Liver (tissue), 8 donors: ENCODE measurements at regions not wholly inside any gene's neighbourhood (a gene's known extent, or its start where the extent isn't known, plus 50 kb on each side); places are given as distances from the start of the nearest gene placed in this dataset.

Source experiments
- DNase-seq: peaks from one replicate; pipeline ENCODE4 v3.0.0-alpha.2; 2017; ENCODE audit warnings: low spot score
- H3K27ac ChIP-seq, 2 donors: one replicate each; pipeline ENCODE4 v1.7.0; 2013; ENCODE audit warnings: inconsistent platforms in 2 of 2, low read length in 2 of 2, control low read depth in 1 of 2, low read depth in 1 of 2, mild to moderate bottlenecking in 1 of 2
- H3K27me3 ChIP-seq, 4 donors: one replicate each; pipeline versions ENCODE4 v1.6.1 to v1.7.0; 2013; ENCODE audit warnings: low read length in 3 of 4, inconsistent platforms in 1 of 4, mild to moderate bottlenecking in 1 of 4, moderate library complexity in 1 of 4; ENCODE audit not compliant: control insufficient read depth in 4 of 4, insufficient read depth in 4 of 4
- H3K36me3 ChIP-seq, 4 donors: one replicate each; pipeline versions ENCODE4 v1.6.1 to v1.7.0; 2013; ENCODE audit warnings: low read length in 3 of 4, mild to moderate bottlenecking in 3 of 4, low read depth in 1 of 4, moderate library complexity in 1 of 4; ENCODE audit not compliant: control insufficient read depth in 4 of 4, insufficient read depth in 3 of 4
- H3K4me1 ChIP-seq, 4 donors: one replicate each; pipeline versions ENCODE4 v1.6.1 to v1.7.0; 2013; ENCODE audit warnings: low read length in 3 of 4, mild to moderate bottlenecking in 3 of 4, moderate library complexity in 1 of 4; ENCODE audit not compliant: control insufficient read depth in 4 of 4, insufficient read depth in 4 of 4
- H3K4me3 ChIP-seq, 3 donors: one replicate each; pipeline versions ENCODE4 v1.6.1 to v1.7.0; 2013; ENCODE audit warnings: low read length in 3 of 3, control low read depth in 1 of 3, low read depth in 1 of 3, mild to moderate bottlenecking in 1 of 3
- H3K9ac ChIP-seq, 2 donors: one replicate each; pipeline ENCODE4 v1.7.0; 2013; ENCODE audit warnings: low read length in 2 of 2, mild to moderate bottlenecking in 2 of 2, moderate library complexity in 2 of 2, control low read depth in 1 of 2, low read depth in 1 of 2
- H3K9me3 ChIP-seq, 4 donors: one replicate each; pipeline versions ENCODE4 v1.6.1 to v1.7.0; 2013; ENCODE audit warnings: low read length in 3 of 4; ENCODE audit not compliant: control insufficient read depth in 4 of 4
- ATF3 ChIP-seq: IDR thresholded peaks from 2 replicates; pipeline ENCODE4 v1.6.1; 2016; ENCODE audit warnings: antibody characterized with exemption
- CTCF ChIP-seq: fragments of 150-350 bp; IDR thresholded peaks from 2 replicates; pipeline ENCODE4 v1.5.1; 2017; ENCODE audit warnings: improper control_type of control experiment, low read depth, low read length; ENCODE audit not compliant: missing input control
- EGR1 ChIP-seq, 2 donors: IDR thresholded peaks; 2 replicates each; pipeline ENCODE4 v1.6.1; 2016 to 2018; ENCODE audit warnings: antibody characterized with exemption in 2 of 2, low read depth in 2 of 2
- FOXA1 ChIP-seq: IDR thresholded peaks from 2 replicates; pipeline ENCODE4 v1.6.1; 2016; ENCODE audit warnings: antibody characterized with exemption
- FOXA2 ChIP-seq: IDR thresholded peaks from 2 replicates; pipeline ENCODE4 v1.6.1; 2016; ENCODE audit warnings: antibody characterized with exemption
- HNF4G ChIP-seq: IDR thresholded peaks from 2 replicates; pipeline ENCODE4 v1.6.1; 2016; ENCODE audit warnings: antibody characterized with exemption
- JUND ChIP-seq, 2 donors: IDR thresholded peaks; 2 replicates each; pipeline ENCODE4 v1.6.1; 2016; ENCODE audit warnings: antibody characterized with exemption in 2 of 2
- MAX ChIP-seq: IDR thresholded peaks from 2 replicates; pipeline ENCODE4 v1.6.1; 2016; ENCODE audit warnings: antibody characterized with exemption
- NR2F2 ChIP-seq: IDR thresholded peaks from 2 replicates; pipeline ENCODE4 v1.6.1; 2016; ENCODE audit warnings: antibody characterized with exemption
- RAD21 ChIP-seq, 2 donors: IDR thresholded peaks; 2 replicates each; pipeline ENCODE4 v1.6.1; 2016; ENCODE audit warnings: antibody characterized with exemption in 2 of 2, mild to moderate bottlenecking in 2 of 2
- RXRA ChIP-seq, 2 donors: IDR thresholded peaks; 2 replicates each; pipeline ENCODE4 v1.6.1; 2017 to 2018; ENCODE audit warnings: antibody characterized with exemption in 2 of 2, mild to moderate bottlenecking in 1 of 2
- SP1 ChIP-seq: IDR thresholded peaks from 2 replicates; pipeline ENCODE4 v1.6.1; 2018; ENCODE audit warnings: antibody characterized with exemption, mild to moderate bottlenecking
- TAF1 ChIP-seq: conservative IDR thresholded peaks from 2 replicates; pipeline ENCODE4 v1.6.1; 2016; ENCODE audit warnings: antibody characterized with exemption, mild to moderate bottlenecking
- YY1 ChIP-seq: IDR thresholded peaks from 2 replicates; pipeline ENCODE4 v1.6.1; 2016; ENCODE audit warnings: antibody characterized with exemption, mild to moderate bottlenecking
- ZBTB33 ChIP-seq: IDR thresholded peaks from 2 replicates; pipeline ENCODE4 v1.6.1; 2016; ENCODE audit warnings: antibody characterized with exemption
- WGBS: extraction: QIAGEN DNeasy Blood & Tissue Kit; methylation state at CpG from one replicate; pipeline ENCODE4 v1.1.7; 2013; 5-methylcytosine and 5-hydroxymethylcytosine counted together
- donor health status: healthy.
- donor health status: healthy.
- donor health status: healthy.
- donor health status: healthy.
- donor health status: healthy.

GRCh38 chr18:75757951-75758350, 330.4 kb upstream of the SMIM21 start (continued):
- no peak for TF ChIP-seq CTCF
- no peak for TF ChIP-seq FOXA1
- TF ChIP-seq RAD21 (IDR thresholded peaks at IDR 0.05) = no peak

- no peak for DNase-seq
- H3K4me1 ChIP-seq = no peaks in the 10 kb centered on the region
- H3K36me3 ChIP-seq = no peaks in the 10 kb centered on the region
- H3K9ac ChIP-seq = no peak overlapping the region
- 64% methylated on average over 3 of the region's 3 CpGs for WGBS
- TF ChIP-seq ZBTB33 (no peak), HNF4G (no peak), TAF1 (no peak), RXRA (IDR thresholded peaks at IDR 0.05) (no peak)
- no peak overlapping the region for H3K27ac ChIP-seq
- H3K4me3 ChIP-seq = no peak overlapping the region
- H3K9me3 ChIP-seq = no peaks in the 10 kb centered on the region
- H3K27me3 ChIP-seq = peaks cover 0 to 2% (median 0%) of the 10 kb centered on the region in 4 donors
These were observed 326.9 kb upstream of the SMIM21 start for GRCh38 chr18:75754433-75754832.

- no peaks in the 10 kb centered on the region for H3K27me3 ChIP-seq
- no peak for TF ChIP-seq EGR1 (IDR thresholded peaks at IDR 0.05; ENCODE audit: low read depth in 2 of 2)
- TF ChIP-seq ATF3 = no peak
- no peak for TF ChIP-seq JUND (IDR thresholded peaks at IDR 0.05)
- no peak for TF ChIP-seq YY1
- TF ChIP-seq RXRA (IDR thresholded peaks at IDR 0.05) = no peak
- no peak for TF ChIP-seq MAX
- no peak for TF ChIP-seq NR2F2
- TF ChIP-seq FOXA2 = no peak
- TF ChIP-seq SP1 = no peak
- TF ChIP-seq TAF1 = no peak
- 91% methylated on average over 3 of the region's 3 CpGs for WGBS
- H3K9me3 ChIP-seq = no peaks in the 10 kb centered on the region
- no peaks in the 10 kb centered on the region for H3K4me1 ChIP-seq
- no peaks in the 10 kb centered on the region for H3K36me3 ChIP-seq
- H3K27ac ChIP-seq = no peak overlapping the region
- no peak overlapping the region for H3K9ac ChIP-seq
- no peak overlapping the region for H3K4me3 ChIP-seq
- no peak for DNase-seq
These were observed 326.2 kb upstream of the SMIM21 start for GRCh38 chr18:75753753-75754152.
